SU-DHL-6 (cell line): ENCODE measurements at regions not wholly inside any gene's neighbourhood (a gene's known extent, or its start where the extent isn't known, plus 50 kb on each side); places are given as distances from the start of the nearest gene placed in this dataset.

ENCODE experiments used
- EZH2phosphoT487 ChIP-seq: fragments of 200-600 bp; sonication (generic), shearing (Covaris generic); conservative IDR thresholded peaks from 2 replicates; pipeline ENCODE4 v1.6.1; 2018; ENCODE audit warnings: mild to moderate bottlenecking, antibody characterized with exemption, low read length, moderate library complexity, mixed read lengths
- TF ChIP-seq, protein P1 (sequence below): fragments of 200-600 bp; sonication (generic); IDR thresholded peaks from one replicate; pipeline ENCODE4 v1.5.1; 2017; ENCODE audit warnings: antibody characterized with exemption, mild to moderate bottlenecking, low read length, moderate library complexity; ENCODE audit not compliant: insufficient read depth, poor library complexity, severe bottlenecking

DNA sequence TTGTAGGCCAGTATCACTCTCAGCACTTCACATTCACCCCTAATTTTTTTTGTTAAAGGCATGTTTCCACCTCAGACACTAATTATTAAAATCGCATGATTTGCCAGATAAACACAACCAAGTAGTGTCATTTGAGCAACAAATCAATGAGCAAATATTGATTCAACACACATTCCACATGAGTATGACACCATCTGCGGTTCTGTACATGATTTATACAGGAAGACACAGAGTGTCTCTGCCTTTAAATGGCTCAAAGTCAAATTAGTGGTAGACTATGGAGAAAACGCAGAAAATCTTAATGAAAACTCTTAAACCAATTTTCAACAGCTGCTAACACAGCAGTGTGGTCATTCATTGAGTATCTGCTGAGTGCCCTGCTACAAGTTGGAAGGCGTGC, 300.2 kb downstream of the SOX4 start:
- TF ChIP-seq, protein P1, sequence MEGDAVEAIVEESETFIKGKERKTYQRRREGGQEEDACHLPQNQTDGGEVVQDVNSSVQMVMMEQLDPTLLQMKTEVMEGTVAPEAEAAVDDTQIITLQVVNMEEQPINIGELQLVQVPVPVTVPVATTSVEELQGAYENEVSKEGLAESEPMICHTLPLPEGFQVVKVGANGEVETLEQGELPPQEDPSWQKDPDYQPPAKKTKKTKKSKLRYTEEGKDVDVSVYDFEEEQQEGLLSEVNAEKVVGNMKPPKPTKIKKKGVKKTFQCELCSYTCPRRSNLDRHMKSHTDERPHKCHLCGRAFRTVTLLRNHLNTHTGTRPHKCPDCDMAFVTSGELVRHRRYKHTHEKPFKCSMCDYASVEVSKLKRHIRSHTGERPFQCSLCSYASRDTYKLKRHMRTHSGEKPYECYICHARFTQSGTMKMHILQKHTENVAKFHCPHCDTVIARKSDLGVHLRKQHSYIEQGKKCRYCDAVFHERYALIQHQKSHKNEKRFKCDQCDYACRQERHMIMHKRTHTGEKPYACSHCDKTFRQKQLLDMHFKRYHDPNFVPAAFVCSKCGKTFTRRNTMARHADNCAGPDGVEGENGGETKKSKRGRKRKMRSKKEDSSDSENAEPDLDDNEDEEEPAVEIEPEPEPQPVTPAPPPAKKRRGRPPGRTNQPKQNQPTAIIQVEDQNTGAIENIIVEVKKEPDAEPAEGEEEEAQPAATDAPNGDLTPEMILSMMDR, result no peak
- TF ChIP-seq EZH2phosphoT487, result no peak
